K562 (cell line): ENCODE measurements at regions not wholly inside any gene's neighbourhood (a gene's known extent, or its start where the extent isn't known, plus 50 kb on each side); places are given as distances from the start of the nearest gene placed in this dataset.

Experiments
- TF ChIP-seq, protein P1 (sequence below): sonication (generic); formaldehyde crosslinking; IDR thresholded peaks from 2 replicates; pipeline ENCODE4 v1.8.0; 2022; ENCODE audit warnings: mild to moderate bottlenecking, missing genetic modification reagents
- TF ChIP-seq, protein P2 (sequence below), 2 experiments: fragments of 450-650 bp in 1 of 2; sonication (generic) in 1 of 2; formaldehyde crosslinking in 1 of 2; IDR thresholded peaks; 2 replicates each; pipeline versions ENCODE4 v1.7.1 to v1.9.0; 2016 to 2022; ENCODE audit warnings: inconsistent platforms in 1 of 2, mild to moderate bottlenecking in 1 of 2, missing genetic modification reagents in 1 of 2

DNA sequence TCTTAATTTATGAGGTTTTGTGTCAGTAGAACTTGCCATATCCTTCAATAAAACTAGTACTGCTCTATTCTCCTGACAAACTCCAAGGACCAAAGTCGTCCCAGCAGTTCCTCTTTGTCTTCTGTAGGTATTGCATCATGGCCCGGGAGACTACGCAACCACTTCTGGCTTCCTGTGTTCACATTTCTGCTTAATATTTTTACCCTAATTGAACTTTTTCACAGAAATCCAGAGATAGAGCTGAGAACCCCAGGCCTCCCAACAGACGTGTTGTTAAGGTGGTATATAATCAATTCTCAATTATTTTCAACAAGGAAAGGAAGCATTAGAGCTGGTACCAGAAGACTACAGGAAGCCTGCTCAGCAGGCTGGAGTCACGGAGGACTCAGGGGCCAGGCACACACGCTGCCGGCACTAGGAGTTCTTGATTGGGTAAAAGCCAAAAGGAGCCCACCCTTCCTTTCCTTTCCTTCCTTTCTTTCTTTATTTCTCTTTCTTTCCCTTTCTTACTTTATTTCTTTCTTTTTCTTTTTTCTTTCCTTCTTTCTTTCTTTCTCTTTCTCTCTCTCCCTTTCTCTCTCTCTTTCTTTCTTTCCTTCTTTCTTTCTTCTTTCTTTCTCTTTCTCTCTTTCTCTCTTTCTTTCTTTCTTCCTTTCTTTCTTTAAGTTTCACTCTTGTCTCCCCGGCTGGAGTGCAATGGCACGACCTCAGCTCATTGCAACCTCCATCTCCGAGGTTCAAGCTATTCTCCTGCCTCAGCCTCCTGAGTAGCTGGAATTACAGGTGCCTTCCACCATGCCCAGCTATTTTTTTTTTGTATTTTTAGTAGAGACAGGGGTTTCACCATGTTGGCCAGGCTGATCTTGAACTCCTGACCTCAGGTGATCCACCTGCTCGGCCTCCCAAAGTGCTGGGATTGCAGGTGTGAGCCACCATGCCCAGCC, 173.7 kb downstream of the ZBTB18 start (continued):
- TF ChIP-seq, protein P1, sequence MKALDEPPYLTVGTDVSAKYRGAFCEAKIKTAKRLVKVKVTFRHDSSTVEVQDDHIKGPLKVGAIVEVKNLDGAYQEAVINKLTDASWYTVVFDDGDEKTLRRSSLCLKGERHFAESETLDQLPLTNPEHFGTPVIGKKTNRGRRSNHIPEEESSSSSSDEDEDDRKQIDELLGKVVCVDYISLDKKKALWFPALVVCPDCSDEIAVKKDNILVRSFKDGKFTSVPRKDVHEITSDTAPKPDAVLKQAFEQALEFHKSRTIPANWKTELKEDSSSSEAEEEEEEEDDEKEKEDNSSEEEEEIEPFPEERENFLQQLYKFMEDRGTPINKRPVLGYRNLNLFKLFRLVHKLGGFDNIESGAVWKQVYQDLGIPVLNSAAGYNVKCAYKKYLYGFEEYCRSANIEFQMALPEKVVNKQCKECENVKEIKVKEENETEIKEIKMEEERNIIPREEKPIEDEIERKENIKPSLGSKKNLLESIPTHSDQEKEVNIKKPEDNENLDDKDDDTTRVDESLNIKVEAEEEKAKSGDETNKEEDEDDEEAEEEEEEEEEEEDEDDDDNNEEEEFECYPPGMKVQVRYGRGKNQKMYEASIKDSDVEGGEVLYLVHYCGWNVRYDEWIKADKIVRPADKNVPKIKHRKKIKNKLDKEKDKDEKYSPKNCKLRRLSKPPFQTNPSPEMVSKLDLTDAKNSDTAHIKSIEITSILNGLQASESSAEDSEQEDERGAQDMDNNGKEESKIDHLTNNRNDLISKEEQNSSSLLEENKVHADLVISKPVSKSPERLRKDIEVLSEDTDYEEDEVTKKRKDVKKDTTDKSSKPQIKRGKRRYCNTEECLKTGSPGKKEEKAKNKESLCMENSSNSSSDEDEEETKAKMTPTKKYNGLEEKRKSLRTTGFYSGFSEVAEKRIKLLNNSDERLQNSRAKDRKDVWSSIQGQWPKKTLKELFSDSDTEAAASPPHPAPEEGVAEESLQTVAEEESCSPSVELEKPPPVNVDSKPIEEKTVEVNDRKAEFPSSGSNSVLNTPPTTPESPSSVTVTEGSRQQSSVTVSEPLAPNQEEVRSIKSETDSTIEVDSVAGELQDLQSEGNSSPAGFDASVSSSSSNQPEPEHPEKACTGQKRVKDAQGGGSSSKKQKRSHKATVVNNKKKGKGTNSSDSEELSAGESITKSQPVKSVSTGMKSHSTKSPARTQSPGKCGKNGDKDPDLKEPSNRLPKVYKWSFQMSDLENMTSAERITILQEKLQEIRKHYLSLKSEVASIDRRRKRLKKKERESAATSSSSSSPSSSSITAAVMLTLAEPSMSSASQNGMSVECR = no peak
- TF ChIP-seq, protein P2, sequence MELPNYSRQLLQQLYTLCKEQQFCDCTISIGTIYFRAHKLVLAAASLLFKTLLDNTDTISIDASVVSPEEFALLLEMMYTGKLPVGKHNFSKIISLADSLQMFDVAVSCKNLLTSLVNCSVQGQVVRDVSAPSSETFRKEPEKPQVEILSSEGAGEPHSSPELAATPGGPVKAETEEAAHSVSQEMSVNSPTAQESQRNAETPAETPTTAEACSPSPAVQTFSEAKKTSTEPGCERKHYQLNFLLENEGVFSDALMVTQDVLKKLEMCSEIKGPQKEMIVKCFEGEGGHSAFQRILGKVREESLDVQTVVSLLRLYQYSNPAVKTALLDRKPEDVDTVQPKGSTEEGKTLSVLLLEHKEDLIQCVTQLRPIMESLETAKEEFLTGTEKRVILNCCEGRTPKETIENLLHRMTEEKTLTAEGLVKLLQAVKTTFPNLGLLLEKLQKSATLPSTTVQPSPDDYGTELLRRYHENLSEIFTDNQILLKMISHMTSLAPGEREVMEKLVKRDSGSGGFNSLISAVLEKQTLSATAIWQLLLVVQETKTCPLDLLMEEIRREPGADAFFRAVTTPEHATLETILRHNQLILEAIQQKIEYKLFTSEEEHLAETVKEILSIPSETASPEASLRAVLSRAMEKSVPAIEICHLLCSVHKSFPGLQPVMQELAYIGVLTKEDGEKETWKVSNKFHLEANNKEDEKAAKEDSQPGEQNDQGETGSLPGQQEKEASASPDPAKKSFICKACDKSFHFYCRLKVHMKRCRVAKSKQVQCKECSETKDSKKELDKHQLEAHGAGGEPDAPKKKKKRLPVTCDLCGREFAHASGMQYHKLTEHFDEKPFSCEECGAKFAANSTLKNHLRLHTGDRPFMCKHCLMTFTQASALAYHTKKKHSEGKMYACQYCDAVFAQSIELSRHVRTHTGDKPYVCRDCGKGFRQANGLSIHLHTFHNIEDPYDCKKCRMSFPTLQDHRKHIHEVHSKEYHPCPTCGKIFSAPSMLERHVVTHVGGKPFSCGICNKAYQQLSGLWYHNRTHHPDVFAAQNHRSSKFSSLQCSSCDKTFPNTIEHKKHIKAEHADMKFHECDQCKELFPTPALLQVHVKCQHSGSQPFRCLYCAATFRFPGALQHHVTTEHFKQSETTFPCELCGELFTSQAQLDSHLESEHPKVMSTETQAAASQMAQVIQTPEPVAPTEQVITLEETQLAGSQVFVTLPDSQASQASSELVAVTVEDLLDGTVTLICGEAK (IDR thresholded peaks at IDR 0.05) = peak; percentile 51; the same call in 1 of the 2 replicates
- TF ChIP-seq, protein P2 (CRISPR knock-in tag; IDR thresholded peaks at IDR 0.05) = no peak
